AG09309 (cell line): ENCODE measurements at regions not wholly inside any gene's neighbourhood (a gene's known extent, or its start where the extent isn't known, plus 50 kb on each side); places are given as distances from the start of the nearest gene placed in this dataset.
"Not testable (repeated sequence)": the region's sequence is repeated elsewhere in the genome, so short reads cannot be mapped to it uniquely, and the experiment has no call there.

Source experiments
- DNase-seq: peaks from one replicate; pipeline ENCODE4 v3.0.0-alpha.2; 2010; ENCODE audit warnings: low read depth
- H3K4me3 ChIP-seq: 2 replicates; pipeline ENCODE4 v1.5.1; 2011; ENCODE audit warnings: mild to moderate bottlenecking, low read depth, low read length, moderate library complexity; ENCODE audit not compliant: control insufficient read depth
- TF ChIP-seq, protein P1 (sequence below): IDR thresholded peaks from 2 replicates; pipeline ENCODE4 v1.5.1; 2011; ENCODE audit warnings: mild to moderate bottlenecking, low read depth, low read length, inconsistent platforms; ENCODE audit not compliant: insufficient read depth, control insufficient read depth; ENCODE audit errors: missing control alignments

GRCh38 chr7:98778421-98778820, 91.4 kb downstream of the TMEM130 start:
- DNase-seq: no peak
- TF ChIP-seq, protein P1, sequence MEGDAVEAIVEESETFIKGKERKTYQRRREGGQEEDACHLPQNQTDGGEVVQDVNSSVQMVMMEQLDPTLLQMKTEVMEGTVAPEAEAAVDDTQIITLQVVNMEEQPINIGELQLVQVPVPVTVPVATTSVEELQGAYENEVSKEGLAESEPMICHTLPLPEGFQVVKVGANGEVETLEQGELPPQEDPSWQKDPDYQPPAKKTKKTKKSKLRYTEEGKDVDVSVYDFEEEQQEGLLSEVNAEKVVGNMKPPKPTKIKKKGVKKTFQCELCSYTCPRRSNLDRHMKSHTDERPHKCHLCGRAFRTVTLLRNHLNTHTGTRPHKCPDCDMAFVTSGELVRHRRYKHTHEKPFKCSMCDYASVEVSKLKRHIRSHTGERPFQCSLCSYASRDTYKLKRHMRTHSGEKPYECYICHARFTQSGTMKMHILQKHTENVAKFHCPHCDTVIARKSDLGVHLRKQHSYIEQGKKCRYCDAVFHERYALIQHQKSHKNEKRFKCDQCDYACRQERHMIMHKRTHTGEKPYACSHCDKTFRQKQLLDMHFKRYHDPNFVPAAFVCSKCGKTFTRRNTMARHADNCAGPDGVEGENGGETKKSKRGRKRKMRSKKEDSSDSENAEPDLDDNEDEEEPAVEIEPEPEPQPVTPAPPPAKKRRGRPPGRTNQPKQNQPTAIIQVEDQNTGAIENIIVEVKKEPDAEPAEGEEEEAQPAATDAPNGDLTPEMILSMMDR: no peak

DNA sequence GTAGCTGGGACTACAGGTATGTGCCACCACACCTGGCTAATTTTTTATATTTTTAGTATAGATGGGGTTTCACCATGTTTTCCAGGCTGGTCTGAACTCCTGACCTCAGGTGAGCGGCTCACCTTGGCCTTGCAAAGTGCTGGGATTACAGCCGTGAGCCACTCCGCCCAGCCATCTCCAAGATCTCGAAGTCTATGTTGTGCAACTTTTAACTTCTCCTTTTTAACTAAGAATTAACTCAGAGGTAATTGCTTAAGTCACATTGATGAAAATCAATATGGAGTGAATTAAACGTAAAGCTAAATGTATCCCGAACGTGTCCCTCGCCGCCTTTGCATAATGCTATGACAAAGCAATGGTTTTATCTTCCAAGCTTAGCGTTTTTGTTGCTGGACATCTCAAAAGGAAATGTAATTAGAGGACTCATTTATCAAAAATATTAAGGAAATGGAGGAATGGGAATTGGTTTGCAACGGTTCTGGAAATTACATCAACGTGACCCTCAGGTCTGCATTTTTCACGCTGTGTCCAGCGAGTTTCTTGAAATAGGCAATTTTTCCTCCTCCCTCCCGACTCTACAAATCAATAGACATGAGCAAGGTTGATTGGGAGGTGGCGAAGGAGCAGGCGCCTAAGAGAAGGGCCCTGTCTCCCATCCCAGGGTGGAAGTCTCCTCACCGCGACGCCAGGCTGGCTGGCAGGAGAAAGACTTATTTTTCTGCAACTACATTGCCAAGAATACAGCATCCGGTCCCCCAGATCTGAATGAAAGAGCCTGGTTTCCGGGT, 89.8 kb downstream of the TMEM130 start:
- no peak overlapping the region for H3K4me3 ChIP-seq
- DNase-seq: no peak

More at GRCh38 chr7:98778421-98778820, 91.4 kb downstream of the TMEM130 start:
- H3K4me3 ChIP-seq: no peak overlapping the region

DNA sequence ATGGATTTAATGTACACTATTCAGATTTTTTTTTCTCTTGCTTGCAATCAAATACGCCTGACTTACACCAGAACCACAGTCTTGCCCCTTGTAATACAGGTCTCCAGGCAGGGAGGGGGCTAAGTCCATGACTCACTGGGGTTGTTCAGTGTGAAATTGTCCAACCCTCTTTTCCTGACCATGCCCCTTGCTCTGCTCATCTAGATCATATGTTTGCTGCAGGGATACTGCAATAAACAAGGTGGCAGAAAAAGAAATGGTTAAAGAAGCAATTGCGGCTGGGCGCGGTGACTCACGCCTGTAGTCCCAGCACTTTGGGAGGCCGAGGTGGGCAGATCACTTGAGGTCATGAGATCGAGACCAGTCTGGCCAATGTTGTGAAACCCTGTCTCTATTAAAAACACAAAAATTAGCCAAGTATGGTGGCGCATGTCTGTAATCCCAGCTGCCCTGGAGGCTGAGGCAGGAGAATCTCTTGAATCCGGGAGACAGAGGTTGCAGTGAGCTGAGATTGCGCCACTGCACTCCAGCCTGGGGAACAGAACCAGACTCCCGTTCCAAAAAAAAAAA, 85.5 kb downstream of the TMEM130 start:
- H3K4me3 ChIP-seq: no peak overlapping the region
- no peak for DNase-seq
- TF ChIP-seq, protein P1: no peak

More for the DNA sequence above, 89.8 kb downstream of the TMEM130 start:
- TF ChIP-seq, protein P1: no peak

DNA sequence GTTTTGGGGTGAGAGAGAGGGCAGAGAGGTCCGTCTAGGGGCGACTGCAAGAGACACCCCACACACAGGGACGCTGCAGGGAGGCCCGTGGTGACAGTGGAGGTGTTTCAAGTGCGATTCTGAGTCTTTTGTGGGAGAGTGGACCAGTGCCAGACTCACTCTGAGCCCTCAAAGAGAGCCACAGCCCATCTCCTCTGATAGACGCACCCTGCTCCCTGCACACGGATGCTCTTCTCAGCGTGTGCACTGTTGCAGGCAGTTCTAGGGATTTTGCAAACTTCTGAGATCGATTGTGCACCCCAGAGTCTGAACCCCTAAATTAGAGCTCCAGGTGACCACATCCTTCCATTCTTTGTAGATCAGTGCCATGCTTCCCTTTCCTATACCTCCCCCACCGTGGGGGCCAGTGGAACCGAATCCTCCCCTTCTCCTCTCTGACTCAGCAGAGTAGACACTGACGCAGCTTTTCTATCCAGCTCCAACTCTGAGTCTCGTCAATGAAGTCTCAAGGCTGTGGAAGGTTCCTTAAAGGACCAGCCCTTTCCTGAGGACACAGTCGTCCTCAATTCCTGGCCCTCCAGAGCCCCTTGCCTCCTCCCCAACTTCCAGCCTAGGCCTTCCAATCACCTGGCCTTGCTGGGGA, 83.8 kb downstream of the TMEM130 start:
- H3K4me3 ChIP-seq: no peak overlapping the region
- DNase-seq: no peak

DNA sequence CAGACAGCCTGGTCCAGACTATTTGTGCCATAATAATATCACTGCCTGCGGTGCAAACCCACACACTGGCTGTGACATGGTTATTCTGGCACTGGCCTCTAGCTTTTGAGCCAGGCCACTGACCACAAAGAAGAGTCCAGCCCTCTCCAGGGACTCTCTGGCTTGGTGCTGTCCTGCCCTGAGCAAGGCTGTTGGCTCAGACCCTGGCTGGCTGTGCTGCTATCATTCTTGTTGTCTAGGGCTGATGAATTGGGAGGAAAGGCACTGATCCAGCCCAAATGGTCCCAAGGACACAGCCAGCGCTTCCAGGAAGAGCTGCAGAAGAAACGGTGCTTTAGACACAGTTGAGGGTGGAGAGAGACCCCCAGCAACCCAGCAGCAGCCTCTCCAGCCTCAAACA, 80.8 kb downstream of the TMEM130 start:
- H3K4me3 ChIP-seq: no peak overlapping the region
- DNase-seq: no peak
- TF ChIP-seq, protein P1: no peak

More for the DNA sequence above, 83.8 kb downstream of the TMEM130 start:
- TF ChIP-seq, protein P1: no peak

DNA sequence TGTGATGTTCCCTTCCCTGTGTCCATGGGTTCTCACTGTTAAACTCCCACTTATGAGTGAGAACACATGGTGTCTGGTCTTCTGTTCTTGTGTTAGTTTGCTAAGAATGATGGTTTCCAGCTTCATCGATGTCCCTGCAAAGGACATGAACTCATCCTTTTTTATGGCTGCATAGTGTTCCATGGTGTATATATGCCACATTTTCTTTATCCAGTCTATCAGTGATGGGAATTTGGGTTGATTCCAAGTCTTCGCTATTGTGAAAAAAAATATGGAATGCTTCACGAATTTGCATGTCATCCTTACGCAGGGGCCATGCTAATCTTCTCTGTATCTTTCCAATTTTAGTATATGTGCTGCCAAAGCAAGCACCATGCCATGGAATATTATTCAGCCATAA, 75.4 kb downstream of the TMEM130 start:
- not testable (repeated sequence) for DNase-seq, H3K4me3 ChIP-seq
